GM19240 (cell line): ENCODE measurements at regions not wholly inside any gene's neighbourhood (a gene's known extent, or its start where the extent isn't known, plus 50 kb on each side); places are given as distances from the start of the nearest gene placed in this dataset.

Source experiments
- DNase-seq: peaks from one replicate; pipeline ENCODE4 v3.0.0; 2011; ENCODE audit warnings: low spot score; ENCODE audit not compliant: insufficient read length

DNA sequence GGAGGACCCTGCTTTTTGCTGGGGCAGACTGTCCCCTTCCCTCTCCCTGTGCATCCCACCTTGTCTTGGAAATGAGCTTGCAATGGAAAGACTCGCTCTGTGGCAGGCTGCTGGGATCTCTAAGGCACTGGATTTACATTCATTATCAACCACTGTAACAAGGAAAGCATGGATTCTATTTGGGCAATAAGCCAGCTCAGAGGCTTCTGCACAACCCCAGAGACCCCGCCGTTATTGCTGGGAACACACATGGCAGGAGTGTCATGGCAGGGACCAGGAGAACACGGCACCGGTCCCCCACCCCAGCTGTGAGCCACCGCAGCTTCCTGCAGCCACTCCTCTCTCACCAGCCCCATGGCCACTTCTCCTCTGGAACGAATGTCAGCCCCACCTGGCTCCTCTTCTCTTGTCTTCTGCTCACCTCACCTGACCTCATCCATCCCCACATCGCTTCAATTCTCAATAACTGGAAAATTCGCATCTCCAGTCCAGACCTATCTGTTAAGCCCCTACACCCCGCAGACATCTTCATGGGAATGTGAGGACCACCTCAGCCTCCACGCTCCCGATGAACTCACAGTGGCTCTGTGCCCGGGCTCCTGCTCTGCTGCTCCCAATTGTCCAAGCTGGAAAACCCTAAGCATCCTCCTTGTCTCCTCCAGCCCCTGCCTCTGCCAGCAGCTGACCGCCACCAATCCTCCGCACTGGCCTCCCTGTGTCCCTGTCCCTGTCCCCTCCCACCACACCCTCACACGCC is 181.5 kb downstream of the USP12 start:
- DNase-seq = no peak

GRCh38 chr13:26989261-26989956 is 182.2 kb downstream of the USP12 start:
- DNase-seq = no peak

DNA sequence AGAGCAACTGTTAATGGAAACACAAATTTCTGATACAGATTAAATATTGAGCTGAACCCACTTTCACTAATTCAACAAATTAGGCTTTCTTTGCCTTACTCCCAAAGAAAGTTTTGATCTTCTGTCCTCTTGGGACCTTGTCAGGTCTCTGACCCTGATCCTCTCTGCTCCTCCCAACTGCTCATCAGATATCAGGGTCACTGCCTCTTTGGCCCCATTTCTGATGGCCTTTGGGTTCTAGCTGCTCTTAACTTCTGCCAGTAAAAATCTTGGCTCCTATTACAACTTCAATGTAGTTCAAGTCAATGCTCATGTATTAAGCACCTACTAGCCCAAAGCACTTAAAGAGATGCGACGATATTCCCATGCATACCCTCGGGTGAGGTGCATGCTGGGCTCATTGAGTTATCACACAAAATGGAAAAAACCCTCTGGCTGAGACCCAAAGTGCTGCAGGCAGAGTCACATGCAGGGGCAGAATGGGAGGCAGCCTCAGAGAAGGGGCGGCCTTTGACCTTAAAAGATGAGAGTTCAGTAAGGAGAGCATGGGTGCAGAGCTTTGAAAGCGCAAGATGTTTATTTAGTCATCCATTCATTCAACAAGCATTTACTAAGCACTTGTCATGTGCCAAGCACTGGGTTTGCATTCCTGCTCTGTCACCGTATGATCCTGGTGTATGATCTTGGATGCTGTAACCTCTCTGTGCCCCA is 183.4 kb downstream of the USP12 start:
- no peak for DNase-seq

DNA sequence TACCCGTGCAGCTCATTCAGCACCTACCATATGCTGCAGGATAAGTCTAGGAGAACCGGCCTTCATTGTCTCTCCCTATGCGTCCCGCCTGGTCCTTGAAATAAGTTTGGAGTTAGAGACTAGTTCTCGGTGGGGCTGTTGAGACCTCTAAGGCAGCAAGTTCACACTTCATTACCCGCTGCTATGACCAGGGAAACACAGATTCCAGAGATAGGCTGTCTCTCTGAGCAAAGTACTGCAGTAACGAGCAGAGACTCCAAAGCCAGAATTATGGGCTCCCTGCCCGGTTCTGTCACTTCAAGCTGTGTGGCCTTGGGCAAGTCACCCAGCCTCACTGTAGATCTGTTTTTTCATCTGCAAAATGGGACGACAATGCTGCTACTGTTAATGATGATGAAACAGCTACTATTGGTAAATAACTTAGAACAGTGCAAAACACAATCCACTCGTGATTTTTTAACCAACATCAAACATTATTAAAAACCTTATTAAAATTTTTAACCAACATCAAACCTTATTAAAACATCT is 184.1 kb downstream of the USP12 start:
- DNase-seq = no peak

DNA sequence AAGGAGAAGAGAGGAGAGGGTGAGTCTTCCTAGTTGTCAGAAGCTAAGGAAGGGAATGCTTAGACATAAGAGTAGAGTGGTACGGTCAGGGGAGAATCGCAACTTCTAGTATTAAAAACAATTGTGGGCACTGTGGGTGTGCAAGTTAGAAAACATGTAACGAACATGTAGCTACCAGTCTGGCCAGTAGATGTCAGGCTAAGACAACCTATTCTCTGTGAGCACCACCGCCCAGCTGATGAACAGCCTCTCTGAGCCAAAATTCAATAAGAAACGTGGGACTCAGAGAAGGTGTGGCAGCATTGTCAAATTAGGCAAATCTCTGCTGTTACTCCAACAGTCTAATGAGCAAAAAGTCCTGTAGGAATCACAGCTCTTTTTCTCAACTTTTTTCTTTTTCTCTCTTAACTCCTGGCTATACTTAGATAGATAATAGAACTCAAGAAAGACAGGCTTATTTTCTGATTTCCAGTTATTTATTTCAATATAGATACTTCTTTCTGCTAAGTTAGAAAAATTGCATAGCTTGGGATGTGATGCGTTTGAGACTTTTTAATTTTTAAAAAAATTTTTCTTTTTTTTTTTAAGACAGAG is 186.2 kb downstream of the USP12 start:
- DNase-seq = peak; percentile 66

GRCh38 chr13:26984337-26984736 is 187.3 kb downstream of the USP12 start:
- DNase-seq = no peak

DNA sequence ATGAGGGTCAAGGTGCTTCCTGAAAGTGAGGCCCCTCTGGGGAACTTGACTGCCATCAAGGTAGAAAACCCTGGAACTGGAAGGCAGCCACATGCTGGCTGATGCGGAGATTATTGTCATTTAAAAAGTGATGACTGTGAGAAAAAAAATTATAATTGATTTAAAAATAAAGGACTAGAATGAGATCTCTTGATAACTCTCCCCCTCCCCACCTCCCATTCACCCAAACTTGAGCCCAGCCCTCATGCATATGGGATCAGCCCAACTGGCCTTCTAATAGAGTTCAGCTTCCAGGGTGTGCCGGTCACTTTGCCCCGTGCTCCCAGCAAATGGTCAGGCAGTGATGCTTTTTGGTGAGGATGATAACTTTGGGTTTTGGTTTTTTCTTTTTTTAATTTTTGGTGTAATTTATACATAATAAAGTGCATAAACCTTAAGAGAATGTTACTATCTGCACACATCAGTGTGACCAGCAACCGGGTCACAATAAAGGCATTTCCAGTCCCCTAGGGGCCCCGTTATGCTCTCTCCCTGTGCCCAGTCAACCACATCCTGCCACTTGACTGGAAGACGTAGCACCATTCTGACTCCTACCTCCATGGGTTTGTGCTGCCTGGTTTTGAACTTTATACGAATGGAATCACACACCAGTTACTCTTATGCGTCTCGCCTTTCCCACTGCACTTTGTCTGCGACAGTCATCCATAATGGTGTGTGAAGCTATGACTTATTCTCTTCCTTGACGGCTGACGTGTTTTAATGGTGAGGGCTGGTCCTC is 187.9 kb downstream of the USP12 start:
- no peak for DNase-seq

DNA sequence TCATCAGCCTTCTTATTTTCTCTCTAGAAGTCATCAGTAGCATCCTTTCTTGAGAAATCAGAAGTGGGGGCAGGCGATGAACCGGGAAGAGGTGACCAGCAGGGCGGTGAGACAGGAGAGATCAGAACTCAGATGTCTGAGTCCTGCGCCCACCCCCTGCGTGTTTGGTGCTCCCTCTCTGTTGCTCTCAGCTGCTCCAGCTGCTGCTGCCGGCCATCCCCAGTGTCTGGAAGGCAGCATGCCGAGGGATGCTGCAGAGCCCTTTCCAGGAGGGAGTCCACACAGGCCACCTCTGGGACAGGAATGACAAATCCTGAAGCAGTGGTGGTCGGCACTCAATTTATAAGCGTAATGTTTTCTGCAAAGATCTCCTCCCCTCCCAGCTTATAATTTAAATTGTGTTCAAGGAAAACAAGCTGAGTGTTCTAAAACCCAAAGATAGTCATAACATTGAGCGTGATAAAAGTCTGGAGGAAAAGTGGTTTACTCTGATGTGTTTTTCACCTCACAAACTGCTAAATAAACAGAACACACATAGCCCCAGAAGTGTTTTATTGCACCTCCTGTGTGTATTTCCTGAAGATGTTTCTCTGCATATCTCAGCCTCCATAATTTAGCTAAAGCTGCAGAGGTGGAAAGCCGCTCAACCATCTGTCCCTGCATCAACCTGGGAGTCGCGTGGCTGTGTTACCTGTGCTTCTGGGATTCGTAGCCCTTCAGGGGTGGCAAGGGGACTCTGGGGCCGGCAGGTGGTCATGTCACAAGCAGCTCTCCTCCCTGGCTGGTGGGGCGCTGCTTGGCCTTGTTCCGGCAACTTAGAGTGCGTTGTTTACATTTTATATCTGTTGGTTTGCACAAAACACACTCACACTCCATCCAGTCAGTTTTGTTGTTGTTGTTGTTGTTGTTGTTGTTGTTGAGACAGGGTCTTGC is 191.2 kb downstream of the USP12 start:
- no peak for DNase-seq

GRCh38 chr13:26979334-26979733 is 192.3 kb downstream of the USP12 start:
- DNase-seq = no peak

DNA sequence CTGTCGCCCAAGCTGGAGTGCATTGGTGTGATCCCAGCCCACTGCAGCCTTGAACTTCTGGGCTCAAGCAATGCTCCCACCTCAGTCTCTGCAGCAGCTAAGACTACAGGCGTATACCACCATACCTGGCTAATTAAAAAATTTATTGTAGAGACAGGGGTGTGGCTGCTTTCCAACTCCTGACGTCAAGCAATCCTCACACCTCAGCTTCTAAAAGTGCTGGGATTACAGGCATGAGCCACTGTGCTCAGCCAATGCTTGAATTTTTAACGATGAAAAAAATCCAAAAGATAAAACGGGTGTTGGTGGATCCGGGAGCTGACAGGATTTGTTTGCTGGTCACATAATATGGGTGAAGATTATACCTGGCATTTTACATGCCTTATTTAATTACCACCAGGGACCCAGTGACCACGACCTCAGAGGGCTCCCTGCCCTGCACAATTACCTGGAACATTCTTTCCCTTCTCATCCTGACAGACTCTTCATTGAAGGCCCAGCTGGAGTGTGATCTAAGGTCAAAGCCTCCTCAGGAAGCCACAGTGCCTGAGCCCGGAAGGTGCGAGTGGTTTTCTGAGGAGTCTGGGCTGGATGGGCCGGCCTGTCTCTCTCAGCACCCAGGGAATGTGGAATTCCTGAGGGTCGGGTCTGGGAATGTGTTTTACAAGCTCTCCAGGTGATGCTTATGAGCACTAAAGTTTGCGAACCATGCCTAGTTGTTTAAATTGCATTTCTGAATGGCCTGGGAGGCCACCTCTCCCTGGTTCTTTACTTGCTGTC is 193.3 kb downstream of the USP12 start:
- DNase-seq = no peak

DNA sequence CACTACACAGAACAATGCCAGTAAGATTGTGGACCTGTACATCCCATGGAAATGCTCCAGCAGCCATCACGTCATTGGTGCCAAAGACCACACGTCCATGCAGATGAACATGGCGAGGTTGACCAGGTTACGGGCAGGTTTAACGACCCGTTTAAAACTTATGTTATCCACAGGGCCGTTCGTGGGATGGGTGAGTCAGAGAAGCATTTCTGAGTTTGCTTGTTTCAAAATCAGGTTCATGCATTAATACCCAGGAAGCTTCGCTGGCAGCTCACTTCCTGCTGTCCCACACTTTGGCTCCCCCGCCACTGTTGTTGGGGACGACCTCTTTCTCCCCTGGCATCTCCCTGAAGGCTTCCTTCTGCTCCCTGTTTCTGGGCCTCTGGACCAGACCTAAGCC is 194.1 kb downstream of the USP12 start:
- DNase-seq = no peak

GRCh38 chr13:26976313-26976712 is 195.3 kb downstream of the USP12 start:
- DNase-seq = no peak

GRCh38 chr13:26973946-26974345 is 197.7 kb downstream of the USP12 start:
- no peak for DNase-seq

DNA sequence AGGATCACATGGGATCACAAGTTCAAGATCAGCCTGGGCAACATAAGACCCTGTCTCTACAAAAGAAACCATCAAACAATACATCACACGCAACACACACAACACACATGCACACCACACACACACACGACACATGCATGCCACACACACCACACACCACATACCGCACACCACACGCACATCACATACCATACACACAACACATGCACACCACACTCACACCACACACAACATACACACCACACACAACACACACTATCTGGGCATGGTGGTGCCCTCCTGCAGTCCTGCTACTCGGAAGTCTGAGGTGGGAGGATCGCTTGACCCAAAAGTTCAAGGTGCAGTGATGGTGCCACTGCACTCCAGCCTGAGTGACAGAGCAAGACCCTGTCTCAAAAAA is 198.3 kb downstream of the USP12 start:
- no peak for DNase-seq

DNA sequence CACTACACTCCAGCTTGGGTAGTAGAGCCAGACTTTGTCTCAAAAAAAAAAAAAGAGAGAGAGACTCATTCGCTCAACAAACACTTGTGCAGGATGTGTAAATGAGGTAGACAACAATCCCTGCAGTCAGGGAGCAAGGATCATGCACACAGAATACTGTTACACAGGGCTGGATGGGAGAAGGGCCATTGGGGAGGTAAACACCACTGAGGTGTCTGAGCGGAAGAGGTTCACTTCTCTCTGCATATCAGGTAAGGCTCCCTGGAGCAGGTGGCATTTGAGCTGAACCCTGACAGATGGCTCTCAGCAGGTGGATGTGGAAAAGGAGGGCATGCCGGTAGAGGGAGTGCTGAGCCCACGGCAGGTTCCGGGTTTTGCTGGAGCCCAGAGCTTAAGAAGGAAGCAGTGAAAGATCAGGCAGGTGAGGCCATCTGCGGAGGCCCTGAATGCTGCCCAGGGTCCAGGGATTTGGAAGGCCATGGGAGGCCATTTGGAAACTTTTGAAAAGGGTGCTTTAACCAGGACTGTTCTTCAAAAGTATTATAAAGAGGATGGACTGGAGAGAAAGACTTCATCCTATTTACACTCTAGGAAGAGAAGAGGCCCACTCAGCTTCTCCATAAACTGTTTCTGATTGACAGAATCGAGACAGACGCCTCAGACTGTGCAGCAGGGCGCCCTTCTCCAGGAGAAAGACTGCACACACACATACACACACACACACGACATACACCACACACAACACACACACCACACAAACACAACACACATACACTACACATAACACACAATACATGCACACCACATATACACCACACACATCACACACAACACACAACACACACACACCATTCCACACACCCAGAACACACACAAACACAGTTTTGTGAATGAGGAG is 199.4 kb downstream of the USP12 start:
- peak; percentile 20 for DNase-seq

GRCh38 chr13:26968431-26969341 is 202.9 kb downstream of the USP12 start:
- no peak for DNase-seq
